HG02798 (cell line): ENCODE measurements at regions not wholly inside any gene's neighbourhood (a gene's known extent, or its start where the extent isn't known, plus 50 kb on each side); places are given as distances from the start of the nearest gene placed in this dataset.
"Not testable (repeated sequence)": the region's sequence is repeated elsewhere in the genome, so short reads cannot be mapped to it uniquely, and the experiment has no call there.

ENCODE experiments used
- ATAC-seq: cut with Tn5 transposase; IDR thresholded peaks from one replicate; pipeline ENCODE4 v1.9.1; 2021; ENCODE audit warnings: mild to moderate bottlenecking; ENCODE audit not compliant: unreplicated experiment, poor library complexity

DNA sequence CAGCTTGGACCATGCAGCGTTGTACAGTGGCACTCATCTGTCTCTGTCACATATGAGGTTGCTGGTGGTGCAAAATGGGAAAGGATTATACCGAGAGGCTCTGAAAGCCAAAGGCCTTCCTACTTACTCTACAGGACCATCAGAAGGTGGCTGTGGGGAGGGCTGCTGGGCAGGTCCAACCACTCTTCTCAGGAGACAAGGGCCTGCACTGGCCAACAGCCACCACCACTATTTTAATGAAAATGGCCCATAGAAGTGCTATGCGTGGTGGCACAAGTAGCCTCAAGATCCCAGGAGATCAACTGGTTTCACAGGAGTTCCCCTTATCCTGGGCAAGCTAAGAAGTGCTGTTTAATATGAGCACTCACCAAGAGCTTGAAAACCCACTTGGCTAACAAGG, 52.3 kb downstream of the MRPL57 start:
- ATAC-seq = no peak

DNA sequence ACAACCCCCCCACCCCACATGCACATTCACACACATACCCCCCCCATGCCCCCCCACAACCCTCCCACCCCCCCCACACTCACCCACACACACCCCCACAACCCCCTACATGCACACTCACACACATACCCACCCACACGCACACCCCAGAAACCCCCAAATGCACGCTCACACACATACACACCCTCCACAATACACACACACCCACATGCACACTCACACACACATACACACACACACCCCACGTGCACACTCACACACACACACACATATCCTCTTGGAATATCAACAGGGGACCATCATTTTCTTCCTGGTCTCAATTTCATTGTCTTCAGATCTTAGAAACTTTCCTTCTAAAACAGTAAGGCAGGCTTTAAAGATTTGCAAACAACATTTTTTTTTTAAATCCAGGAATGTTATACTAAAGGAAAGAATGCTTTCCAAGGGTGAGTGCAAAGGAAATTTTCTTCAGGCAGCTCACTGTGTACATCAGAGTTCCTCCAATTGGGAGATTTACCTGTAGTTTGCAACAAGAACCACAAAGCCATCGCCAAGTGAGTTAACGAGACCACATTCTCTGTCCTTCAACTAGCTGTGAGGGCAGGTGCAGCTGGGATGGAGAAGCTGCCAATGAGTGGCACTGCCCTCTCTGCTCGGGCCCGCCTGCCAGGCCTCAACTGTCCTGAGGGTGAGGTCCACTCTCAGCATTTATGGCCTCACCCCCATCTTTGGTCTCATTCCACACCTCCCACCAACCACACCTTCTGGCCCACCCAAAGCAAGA, 53.0 kb downstream of the MRPL57 start:
- no peak for ATAC-seq

DNA sequence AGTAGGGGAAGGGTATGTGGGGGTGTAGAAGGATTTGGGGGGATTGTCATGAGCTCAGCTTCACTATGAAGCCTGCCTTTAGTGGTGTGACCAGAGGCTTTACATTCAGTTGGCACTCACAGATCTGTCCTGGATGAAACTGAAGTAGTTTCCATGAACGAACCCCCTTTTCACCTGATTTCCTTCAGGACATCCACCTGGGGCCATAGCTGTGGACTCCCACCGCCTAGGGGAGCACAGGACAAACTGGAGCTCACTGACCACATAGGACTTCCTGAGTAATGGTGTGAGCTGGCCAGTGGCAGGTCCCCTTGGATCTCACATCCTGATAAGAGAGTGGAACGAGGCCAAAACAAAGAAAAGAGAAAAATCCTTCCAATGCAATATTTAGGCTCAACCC, 54.1 kb downstream of the MRPL57 start:
- ATAC-seq = no peak

DNA sequence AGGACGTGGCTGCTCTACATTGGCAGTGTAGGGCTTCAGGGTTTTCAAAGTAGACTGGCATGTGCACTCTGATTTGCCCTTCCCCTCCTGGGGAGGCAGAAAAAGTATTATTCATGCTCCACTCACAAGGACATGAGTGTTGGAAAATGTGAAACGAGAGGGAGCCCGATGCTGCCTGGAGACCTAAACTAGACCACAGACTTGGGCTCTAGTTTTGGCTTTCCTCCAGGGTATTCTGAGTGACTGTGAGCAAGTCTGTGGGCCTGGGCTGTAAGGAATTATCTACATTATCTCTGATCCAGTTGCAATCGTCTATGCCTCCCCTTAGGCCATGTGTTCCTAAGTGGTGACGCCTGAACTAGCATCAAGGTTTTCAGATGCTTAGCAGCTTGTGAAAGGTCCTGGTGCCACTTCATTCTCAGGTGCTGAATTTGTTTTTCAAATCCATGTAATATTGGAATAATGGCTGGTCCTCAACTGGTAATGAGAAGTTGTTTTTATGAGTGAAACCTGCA, 55.0 kb downstream of the MRPL57 start:
- ATAC-seq = no peak

DNA sequence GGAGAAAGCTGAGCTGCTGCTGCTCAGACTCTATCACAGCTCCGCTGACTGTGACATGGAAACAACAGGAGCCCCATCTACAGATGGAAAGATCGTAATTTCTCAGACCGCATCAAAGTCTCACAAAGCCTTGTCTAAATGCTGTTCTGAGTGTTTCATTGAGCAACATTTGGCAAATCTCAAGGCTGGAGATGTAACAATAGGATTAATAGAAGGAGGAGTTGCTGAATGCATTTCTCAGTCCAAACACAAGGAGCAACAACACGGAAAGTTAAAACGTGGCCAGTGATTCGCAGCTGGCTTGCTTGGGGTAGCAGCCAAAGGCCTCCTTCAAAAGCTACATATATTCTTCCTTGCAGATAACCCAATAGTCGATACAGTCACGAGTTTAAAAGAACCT, 55.7 kb downstream of the MRPL57 start:
- no peak for ATAC-seq

DNA sequence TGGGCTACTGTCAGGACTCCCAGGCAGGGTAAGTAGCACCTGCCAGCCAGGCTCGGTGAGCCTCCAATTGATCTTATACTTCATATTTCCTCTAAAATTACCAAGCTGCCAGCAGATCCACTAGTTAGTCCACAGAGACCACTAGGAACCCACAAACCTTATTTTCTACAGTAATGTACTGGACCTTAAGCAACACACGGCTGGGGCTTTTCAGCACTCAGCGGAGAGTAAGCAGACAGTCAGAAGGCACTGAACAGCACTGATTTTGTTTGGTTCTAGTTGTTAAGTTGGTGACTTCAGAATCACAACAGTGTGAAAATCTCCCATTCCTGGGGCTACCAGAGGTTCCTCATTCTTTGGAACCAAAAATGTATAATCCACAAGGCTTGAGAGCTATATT, 56.1 kb downstream of the MRPL57 start:
- ATAC-seq = no peak

DNA sequence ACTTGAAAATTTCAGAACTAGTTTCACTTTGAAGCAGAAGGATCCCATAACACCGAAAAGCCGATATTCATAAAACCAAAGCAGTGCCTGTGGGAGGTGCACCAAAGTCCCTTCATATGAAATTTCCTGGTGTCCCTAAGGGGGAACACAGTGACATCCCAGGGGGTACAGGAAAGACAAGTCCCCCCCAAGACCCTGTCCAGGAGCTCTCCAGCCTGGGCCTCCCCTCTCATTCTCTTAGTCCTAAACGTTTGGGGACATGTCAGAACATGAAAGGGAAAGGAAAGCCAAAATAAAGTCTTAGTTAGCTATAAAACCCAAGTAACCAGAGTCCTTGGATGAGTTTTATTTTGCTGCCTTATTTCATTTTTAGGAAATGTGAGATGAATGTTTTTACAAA, 56.6 kb downstream of the MRPL57 start:
- ATAC-seq = no peak

DNA sequence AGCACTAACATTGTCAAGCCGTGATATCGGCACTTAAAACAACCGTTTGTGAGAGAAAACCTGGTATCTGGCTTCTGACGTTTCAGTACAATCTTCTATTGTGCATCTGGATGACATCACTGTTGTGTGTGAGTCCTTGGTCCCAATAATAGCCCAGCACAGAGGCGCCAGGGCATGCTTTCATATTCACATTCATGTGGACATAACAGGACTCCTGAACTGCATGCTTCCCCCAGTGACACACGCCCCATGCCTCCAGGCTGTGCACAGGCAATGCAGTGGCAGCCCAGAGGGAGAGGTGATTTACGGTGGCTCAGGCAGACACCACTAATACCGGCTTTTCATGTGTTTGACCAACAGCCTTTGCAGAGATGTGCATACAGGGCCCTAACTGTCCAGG, 58.1 kb downstream of the MRPL57 start:
- no peak for ATAC-seq

DNA sequence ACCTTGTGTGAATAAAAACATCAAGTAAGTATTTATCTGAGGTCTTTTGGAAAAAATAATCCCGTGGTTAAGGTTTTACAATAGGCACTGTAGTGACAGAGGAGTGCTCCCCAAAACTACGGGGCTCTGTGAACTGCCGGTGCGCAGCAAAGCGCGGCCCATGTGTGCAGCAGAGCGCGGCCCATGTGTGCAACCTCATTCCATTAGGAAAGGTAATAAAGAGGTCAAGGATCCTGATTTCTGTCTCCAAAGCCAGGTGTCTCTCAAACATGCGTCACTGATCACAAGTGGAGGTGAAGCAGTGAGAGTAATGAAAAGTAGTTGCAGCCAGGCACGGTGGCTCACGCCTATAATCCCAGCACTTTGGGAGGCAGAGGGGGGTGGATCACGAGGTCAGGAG, 58.7 kb downstream of the MRPL57 start:
- ATAC-seq = no peak

DNA sequence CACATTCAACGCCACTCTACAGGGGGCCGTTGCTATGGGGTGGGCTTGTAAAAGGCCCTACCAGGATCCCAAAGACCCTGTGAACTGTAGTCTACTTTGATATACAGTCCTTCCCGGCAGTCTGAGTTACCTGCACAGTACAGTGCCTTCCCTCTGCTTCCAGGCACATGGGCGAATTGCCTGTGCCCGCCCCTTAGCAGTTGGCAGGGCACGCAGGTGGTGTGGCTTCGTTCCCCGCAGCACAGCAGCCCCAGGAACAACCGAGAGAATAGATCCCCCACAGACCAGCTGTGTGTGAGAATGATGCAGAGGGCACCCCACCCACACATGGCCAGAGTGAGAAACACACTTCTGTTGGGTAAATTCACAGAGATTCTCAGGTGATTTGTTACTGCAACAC, 60.6 kb downstream of the MRPL57 start:
- ATAC-seq = no peak

DNA sequence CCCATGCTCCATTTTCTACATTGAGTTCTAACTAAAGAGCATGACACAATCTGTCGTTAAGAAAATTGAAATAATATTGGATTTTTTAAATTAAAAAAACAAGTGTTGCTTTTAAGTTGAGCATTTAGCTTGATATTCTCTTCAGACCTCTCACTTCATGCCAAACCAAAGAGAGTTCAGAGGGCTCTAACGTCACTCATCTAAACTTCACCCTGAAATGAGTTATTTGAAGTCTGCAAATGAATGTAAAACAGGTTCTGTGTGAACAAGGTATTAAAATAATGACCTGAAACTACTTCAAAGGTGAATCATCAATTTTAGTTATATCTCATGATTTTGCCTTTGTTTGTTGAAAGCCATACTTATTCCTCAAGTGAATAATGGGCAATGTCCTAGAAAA, 61.8 kb downstream of the MRPL57 start:
- ATAC-seq = no peak

DNA sequence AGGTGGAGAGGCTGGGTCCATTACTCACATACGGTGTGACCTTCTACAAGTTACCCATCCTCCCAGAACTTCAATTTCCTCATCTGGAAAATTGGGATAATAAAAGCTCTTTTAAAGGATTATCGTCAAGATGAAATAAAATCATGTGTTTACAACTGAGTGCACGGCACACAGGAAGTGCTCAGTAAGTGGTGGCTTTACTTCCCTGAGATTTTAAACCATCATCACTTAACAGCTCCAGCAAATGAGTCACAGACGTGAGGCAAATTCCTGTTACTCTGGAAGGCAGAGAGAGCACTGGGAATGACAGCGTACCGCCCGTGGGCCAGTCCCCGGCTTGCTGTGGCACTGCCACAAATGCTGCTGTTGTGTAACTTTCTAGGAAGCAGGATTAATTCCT, 64.1 kb downstream of the MRPL57 start:
- no peak for ATAC-seq

DNA sequence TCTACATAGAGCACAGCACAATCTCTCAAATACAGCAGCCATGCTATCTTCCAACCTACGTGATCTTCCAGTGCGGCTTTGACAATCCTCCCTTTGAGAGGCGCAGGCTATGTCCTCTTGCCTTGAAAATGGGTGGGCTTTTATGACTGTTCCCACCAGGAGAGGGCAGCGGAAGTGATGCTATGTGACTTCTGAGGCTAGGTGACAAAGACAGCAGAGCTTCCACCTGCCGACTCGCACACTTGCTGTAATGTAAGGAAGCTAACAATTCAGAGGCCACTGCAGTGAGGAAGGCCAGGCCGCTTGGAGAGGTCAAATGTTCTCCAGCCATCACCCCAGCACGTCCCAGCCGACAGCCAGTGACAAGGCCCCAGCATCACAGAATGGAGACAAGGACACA, 65.8 kb downstream of the MRPL57 start:
- no peak for ATAC-seq

DNA sequence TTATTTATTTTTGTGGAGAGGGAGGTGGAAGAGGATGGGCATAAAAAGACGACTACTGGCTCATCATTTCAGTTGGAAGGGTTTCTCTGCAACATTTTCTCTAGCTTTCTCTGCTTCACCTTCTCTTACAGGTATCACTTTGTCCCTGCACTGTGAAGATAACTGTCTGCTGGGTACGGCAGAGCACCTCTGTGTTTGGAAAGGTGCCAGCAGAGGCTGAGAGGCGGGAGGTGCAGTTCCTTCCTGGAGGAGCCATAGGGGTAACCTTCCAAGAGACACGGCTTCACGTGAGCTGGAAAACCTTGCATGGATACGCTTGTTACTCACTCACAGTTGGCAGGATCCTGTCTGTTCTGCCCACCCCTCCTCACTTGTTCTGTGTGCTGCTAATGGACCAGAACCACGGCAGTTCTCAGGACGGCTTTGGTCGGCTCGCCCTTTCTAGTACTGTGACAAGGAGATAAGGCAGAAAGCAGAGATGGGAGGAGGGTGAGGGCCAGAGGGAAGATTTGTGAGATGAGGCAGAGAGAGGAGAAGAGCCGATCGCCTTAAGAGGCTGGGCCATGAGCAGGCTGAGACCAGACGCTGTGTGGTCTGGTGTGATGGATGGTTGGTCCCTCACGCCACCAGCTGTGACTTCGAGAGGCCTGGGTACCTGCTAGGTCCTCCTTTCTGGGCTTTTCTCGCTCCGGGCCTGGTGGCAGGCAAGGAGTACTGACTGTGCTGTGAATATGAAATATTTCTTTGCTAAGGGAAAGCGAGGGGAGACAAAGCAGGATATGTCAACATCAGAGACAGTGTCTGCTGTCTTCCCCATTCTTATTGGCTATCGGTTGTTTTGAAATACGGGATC, 66.8 kb downstream of the MRPL57 start:
- ATAC-seq = no peak

DNA sequence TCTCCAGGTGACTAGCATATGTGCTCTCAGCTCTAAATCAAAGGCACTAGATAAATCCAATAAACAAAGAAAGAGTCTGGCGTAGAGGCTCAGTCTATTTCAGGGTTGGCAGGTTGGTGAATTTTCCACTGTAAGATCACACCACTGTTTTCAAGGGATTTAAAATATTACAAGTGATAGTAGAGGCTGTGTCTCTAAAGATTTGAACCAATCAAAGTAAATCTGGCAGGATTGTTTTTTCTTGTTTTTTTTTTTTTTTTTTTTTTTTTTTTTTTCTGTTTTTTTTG, 67.4 kb downstream of the MRPL57 start:
- ATAC-seq = not testable (repeated sequence)

DNA sequence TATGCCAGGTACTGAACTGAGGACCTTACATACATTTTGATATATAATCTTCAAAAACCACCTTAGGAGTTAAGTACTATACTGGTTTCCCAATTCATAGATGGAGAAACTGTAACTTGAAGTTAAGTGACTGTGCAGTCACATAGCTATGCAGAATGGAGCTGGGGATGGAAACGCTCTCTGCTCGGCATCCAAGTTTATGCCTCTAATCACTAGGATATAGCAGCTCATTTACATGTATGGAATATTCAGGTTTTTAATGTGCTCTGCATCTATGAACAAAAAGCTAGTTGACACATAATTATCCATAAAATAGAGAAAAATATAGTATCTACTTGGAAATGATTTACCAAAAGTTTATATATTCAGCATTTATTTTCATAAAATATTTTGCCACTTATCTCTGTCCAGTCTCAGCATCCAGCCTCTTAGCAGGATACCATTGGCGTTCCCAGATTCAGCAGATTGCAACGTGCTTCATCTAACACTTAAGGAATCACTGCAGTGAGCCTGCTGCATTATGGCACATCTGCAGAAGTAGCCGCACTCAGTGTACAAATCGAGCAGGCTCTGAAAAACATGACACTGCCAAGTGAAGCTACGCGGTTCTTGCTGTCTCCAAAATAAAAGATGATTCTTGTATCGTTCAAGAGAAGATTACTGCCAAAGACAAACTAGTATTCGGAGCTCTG, 70.4 kb downstream of the MRPL57 start:
- no peak for ATAC-seq

DNA sequence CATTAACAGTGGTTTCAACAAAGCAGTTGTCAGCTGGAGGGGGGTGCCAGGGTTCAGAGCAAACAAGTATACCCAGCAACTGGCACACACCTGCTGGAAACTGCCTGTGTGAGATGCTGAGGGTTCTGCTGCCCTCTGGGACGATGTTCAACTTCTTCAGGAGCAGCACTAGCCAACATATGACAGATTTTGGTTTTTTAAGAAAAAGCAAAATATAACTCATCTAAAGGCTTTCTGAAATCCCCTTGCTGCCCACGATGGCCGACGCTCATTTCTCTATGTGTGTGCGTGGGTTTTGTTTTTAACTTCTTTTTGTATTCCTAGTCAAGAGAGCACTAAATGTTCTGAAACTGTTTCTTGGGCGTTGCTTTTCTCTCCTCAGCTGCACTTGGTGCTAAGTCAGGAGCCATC, 79.9 kb downstream of the MRPL57 start:
- peak; percentile 41 for ATAC-seq

DNA sequence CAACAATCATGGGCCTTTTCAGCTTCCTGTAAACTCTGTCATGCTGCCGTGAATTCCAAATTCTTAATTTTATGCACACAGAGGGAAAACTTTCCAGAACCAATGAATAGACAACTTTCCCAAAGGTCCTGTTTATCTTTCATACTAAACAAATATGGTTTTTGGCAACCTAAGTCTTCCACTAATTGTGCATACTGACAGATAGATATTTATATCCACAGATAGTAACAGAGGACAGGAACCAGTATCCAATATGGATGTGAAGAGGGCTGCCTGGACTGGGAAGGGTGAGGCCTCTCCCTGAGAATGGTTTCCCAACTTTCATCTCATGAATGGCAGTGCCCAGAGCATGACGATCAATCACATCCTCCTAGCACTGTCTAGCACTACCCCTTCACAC, 80.4 kb downstream of the MRPL57 start:
- ATAC-seq = no peak

DNA sequence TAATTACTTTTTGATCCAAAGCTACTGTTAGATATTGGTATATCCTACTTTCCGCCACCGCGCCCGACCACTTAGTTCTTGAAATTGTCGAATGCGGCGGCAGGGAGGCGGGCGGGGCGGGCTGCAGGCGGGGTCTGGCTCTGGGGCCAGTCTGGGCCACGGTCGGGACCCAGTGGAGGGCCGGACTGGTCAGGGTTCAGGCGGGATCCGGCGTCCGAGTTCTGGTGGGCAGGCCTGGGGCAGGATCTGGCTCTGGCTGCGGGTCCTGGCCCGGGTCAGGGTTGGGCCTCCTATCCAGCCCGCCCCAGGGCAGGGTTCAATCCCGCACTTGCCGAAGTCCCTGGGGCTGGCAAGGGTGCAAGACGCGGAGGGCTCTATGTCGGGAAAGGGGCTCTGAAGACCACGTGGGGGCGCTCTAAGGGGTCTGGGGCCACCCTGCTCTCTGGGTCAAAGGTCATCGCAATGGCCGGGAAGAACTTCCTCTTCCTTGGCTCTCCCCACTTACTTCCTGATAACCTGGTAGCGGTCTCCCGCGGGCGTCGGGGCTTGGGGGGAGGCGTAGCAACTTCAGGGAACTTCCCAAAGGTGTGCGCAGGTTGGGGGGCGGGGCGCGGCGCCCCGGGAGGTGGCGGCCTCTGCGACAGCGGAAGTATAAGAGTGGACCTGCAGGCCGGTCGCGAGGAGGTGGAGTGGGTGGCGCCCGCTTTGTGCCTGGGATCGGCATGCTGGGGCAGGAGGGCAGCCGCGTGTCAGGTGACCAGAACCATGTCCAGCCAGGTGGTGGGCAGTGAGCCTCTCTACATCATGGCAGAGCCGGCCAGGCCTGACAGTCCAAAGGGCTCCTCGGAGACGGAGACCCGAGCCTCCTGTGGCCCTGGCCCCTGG, 83.4 kb downstream of the MRPL57 start:
- no peak for ATAC-seq
